ENCODE measurements at regions not wholly inside any gene's neighbourhood (a gene's known extent, or its start where the extent isn't known, plus 50 kb on each side); places are given as distances from the start of the nearest gene placed in this dataset.

- Mint-ChIP-seq H3K27me3 (ENCODE audit: unreplicated experiment) (peaks cover 2% of the 10 kb centered on the region), H3K4me1 (ENCODE audit: low read depth, unreplicated experiment) (peaks cover 3% of the 10 kb centered on the region), H3K4me3 (ENCODE audit: unreplicated experiment) (no peak overlapping the region), H3K9me3 (ENCODE audit: unreplicated experiment) (peaks cover 2% of the 10 kb centered on the region), H3K27ac (ENCODE audit: unreplicated experiment) (no peak overlapping the region), H3K36me3 (ENCODE audit: unreplicated experiment) (no peaks in the 10 kb centered on the region)
- DNase-seq, result no peak
- no peak for TF ChIP-seq CTCF (IDR thresholded peaks at IDR 0.05; ENCODE audit: partially characterized antibody, unreplicated experiment)
Measured at GRCh38 chr21:27764056-27764455, 797.2 kb upstream of the ADAMTS5 start.

- H3K9me3 Mint-ChIP-seq (ENCODE audit: unreplicated experiment), result no peaks in the 10 kb centered on the region
- no peaks in the 10 kb centered on the region for H3K36me3 Mint-ChIP-seq (ENCODE audit: unreplicated experiment)
- H3K4me3 Mint-ChIP-seq (ENCODE audit: unreplicated experiment), result no peak overlapping the region
- no peak for TF ChIP-seq CTCF (IDR thresholded peaks at IDR 0.05; ENCODE audit: partially characterized antibody, unreplicated experiment)
- no peaks in the 10 kb centered on the region for H3K4me1 Mint-ChIP-seq (ENCODE audit: low read depth, unreplicated experiment)
- no peaks in the 10 kb centered on the region for H3K27me3 Mint-ChIP-seq (ENCODE audit: unreplicated experiment)
- DNase-seq, result no peak
- no peak overlapping the region for H3K27ac Mint-ChIP-seq (ENCODE audit: unreplicated experiment)
Measured at GRCh38 chr21:27761623-27762022, 794.7 kb upstream of the ADAMTS5 start.

- no peak for DNase-seq
- H3K27ac Mint-ChIP-seq (ENCODE audit: unreplicated experiment), result no peak overlapping the region
- H3K36me3 Mint-ChIP-seq (ENCODE audit: unreplicated experiment), result no peaks in the 10 kb centered on the region
- no peaks in the 10 kb centered on the region for H3K27me3 Mint-ChIP-seq (ENCODE audit: unreplicated experiment)
- no peaks in the 10 kb centered on the region for H3K9me3 Mint-ChIP-seq (ENCODE audit: unreplicated experiment)
- no peak overlapping the region for H3K4me3 Mint-ChIP-seq (ENCODE audit: unreplicated experiment)
- no peaks in the 10 kb centered on the region for H3K4me1 Mint-ChIP-seq (ENCODE audit: low read depth, unreplicated experiment)
- TF ChIP-seq CTCF (IDR thresholded peaks at IDR 0.05; ENCODE audit: partially characterized antibody, unreplicated experiment), result no peak
Measured at GRCh38 chr21:27759820-27760219, 792.9 kb upstream of the ADAMTS5 start.

GRCh38 chr21:27759091-27759659, 792.3 kb upstream of the ADAMTS5 start:
- peak; percentile 16 for DNase-seq
- TF ChIP-seq CTCF (IDR thresholded peaks at IDR 0.05; ENCODE audit: partially characterized antibody, unreplicated experiment), result no peak
- Mint-ChIP-seq H3K4me3 (ENCODE audit: unreplicated experiment) (no peak overlapping the region), H3K27ac (ENCODE audit: unreplicated experiment) (no peak overlapping the region), H3K27me3 (ENCODE audit: unreplicated experiment) (no peaks in the 10 kb centered on the region), H3K4me1 (ENCODE audit: low read depth, unreplicated experiment) (no peaks in the 10 kb centered on the region), H3K36me3 (ENCODE audit: unreplicated experiment) (no peaks in the 10 kb centered on the region), H3K9me3 (ENCODE audit: unreplicated experiment) (no peaks in the 10 kb centered on the region)

GRCh38 chr21:27756191-27756590, 789.3 kb upstream of the ADAMTS5 start:
- Mint-ChIP-seq H3K27ac (ENCODE audit: unreplicated experiment) (no peak overlapping the region), H3K9me3 (ENCODE audit: unreplicated experiment) (no peaks in the 10 kb centered on the region), H3K4me3 (ENCODE audit: unreplicated experiment) (no peak overlapping the region), H3K36me3 (ENCODE audit: unreplicated experiment) (no peaks in the 10 kb centered on the region), H3K4me1 (ENCODE audit: low read depth, unreplicated experiment) (no peaks in the 10 kb centered on the region), H3K27me3 (ENCODE audit: unreplicated experiment) (no peaks in the 10 kb centered on the region)
- no peak for TF ChIP-seq CTCF (IDR thresholded peaks at IDR 0.05; ENCODE audit: partially characterized antibody, unreplicated experiment)
- no peak for DNase-seq
